ENCODE measurements at regions not wholly inside any gene's neighbourhood (a gene's known extent, or its start where the extent isn't known, plus 50 kb on each side); places are given as distances from the start of the nearest gene placed in this dataset.
"Not testable (repeated sequence)": the region's sequence is repeated elsewhere in the genome, so short reads cannot be mapped to it uniquely, and the experiment has no call there.

DNA sequence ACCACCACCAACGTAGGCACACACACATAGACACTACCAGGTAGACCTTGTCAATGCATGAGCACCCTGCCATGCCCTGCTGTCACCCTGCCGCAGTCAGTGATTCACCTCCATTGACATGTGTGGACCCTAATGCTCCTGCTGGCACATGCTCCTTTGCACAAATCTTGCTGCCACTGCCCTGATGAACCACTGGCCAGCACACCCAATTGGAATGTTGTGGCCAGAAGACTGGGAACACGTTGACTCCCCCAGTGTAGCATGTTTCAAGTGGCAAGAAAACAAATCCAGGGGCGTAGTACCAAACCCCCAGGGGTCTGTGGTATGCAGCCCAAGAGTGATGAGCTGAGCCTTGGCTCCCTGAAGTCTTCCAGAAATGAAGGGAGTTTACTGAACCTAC, 486.4 kb upstream of the KIF2B start:
- DNase-seq (ENCODE audit: low read depth, low spot score) = no peak

DNA sequence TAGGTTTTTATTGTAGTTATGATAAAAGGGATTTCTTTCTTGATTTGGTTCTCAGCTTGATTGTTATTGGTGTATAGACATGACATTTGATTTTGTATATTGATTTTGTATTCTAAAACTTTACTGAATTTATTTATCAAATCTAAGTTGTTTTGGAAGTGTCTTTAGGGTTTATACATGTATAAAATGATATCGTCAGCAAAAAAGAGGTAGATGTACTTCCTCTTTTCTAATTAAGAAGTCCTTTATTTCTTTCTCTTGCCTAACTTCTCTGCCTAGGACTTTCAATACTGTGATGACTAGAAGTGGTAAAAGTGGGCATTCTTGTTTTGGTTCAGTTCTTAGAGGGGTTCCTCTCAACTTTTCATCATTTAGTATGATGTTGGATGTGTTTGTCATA, 487.3 kb upstream of the KIF2B start:
- DNase-seq (ENCODE audit: low read depth, low spot score) = no peak

DNA sequence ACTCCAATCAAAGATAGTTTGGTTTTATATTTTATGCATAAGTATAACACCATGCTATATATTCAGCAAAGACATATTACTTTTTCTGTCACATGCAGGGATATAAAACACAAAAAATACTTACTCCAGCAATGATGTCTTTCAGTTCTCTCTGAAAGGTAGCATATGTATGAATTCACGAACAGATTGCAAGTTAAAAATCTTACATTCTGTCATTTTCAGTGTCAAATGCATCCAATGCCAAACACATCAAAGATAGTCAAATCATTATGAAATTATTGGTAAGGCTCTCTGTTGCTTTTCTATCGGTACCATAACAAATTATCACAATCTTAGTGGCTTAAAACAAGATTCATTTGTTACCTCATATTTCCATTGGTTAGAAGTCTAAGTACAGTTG, 492.0 kb upstream of the KIF2B start:
- DNase-seq (ENCODE audit: low read depth, low spot score) = no peak

DNA sequence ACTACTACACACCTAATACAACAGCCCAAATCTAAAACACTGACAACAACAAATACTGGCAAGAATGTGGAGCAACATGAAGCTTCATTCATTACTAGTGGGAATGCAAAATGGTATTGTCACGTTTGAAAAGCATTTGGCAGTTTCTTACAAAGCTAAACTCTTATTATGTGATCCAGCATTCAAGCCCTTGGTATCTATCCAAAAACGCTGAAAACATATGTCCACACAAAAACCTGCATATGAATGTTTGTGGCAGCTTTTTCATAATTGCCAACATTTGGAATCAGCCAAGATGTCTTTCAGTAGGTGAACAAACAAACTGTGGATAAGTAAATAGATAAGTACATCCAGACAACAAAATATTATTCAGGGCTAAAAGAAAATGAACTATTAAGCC, 501.1 kb upstream of the KIF2B start:
- DNase-seq (ENCODE audit: low read depth, low spot score) = no peak

DNA sequence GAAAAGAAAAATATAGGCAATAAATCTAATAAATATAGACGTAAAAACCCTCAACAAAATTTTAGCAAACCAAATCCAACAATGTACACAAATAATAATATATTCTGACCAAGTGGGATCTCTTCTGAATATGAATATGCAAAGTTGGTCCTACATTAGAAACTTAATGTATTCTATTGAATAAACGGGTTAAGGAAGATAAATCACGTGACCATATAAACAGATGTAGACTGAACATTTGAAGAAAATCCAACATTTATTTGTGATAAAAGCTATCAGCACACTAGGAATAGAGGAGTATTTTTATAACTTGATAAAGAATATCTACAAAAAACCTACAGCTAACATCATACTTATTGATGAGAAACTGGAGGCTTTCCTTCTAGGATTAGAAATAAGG, 502.8 kb upstream of the KIF2B start:
- DNase-seq (ENCODE audit: low read depth, low spot score) = no peak

DNA sequence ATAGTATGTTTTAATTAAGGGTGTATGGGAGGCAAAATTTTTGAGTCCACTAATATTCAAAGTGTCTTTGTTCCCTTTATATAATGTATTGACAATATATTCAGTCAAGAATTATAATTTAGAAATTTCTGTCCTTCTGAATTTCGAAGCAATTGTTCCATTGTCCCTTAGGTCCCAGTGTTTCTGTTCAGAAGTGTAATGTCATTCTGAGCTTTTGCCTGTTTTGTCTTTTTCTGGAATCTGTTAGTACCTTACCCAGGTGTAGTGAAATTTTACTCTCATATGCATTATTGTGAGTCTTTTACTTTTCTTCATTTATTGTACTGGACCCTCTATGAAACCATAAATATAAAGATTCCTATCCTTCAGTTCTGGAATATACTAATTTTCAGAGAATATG, 505.7 kb upstream of the KIF2B start:
- no peak for DNase-seq (ENCODE audit: low read depth, low spot score)

DNA sequence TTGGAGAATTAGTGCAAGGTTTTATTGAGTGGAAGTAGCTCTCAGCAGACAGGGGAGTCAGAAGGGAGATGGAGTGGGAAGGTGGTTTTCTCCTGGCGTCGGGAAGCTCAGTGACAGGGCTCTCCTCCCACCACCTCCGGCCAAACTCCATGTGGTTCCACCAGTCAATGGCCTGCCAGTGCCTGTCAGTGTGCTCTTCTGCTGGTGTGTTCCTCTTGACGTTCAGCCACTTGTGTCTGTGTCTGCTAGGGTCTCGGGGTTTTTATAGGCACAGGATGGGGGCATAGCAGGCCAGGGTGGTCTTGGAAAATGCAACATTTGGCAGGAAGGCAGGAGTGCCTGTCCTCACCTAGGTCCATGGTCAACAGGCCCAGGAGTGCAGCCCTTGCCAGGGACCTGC, 506.7 kb upstream of the KIF2B start:
- no peak for DNase-seq (ENCODE audit: low read depth, low spot score)

DNA sequence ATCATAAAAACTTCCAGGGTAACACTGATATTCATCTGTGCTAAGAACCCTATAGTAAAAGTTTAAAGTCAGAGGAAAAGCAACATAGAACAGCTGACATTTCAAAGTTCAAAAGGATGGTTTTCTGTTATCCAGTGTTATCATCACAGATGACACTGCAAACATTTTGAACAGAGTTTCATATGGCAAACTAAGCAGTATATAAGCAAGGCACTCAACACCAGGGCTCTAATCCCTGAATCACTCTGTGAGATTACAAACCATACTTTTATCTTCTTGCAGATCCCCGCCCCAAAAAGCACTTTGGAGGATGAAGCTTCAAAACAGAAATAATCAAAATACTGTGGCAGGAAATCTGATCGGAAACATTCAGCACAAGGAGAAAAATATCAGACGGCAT, 508.2 kb upstream of the KIF2B start:
- DNase-seq (ENCODE audit: low read depth, low spot score) = no peak

DNA sequence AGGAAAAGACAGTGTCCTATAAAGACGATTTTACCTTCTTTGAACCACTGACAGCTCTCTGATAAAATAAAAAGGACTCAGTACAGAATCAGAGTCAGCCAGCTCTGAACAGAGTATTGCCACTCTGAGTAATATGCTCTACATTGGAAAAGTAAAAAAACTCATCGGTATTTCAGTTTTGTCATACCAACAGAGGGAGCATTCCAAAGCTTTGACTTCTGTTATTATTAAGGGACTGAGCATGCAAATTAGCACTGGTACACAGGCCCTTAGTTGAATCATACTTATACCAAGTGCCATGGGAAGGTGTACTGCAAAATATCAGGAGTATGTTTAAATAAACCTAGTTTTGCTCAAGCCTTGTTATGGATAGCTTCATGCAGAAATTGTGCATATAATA, 509.0 kb upstream of the KIF2B start:
- DNase-seq (ENCODE audit: low read depth, low spot score) = no peak

DNA sequence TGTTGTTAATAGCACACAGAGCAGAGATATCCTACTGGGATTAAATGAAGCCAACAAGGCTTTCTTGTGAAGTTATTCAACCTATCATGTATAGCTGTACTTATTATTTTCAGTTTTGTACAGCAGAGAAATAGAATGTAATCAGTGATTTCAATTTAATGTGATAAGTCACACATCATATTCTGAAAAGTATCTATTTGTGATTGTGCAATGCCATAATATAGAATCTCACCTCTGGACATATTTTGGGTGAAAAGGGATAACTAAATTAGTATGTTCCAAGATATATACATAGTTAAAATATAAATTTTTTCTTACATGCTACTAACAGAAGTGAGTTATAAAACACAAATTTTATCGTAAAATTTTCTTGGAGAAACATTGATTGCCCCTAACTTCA, 544.3 kb upstream of the KIF2B start:
- no peak for DNase-seq (ENCODE audit: low read depth, low spot score)

DNA sequence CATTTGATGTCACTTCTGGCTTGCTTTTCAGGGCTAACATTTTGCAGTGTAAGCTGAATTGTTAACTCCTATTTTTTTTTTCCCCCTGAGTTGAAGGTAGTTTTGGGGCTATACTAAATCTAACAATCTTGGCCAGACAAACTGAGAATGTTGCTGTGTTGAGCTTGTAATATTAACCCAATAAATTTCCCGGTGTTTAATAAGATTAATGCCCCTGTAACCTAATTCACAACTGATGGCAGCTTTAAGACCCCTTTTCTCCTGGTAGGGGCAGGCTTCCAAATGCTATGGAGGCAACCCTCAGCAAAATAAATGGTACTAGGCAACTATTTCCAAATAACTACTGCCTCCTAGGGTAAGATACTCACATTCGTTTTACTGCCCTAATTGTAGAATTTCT, 549.6 kb upstream of the KIF2B start:
- DNase-seq (ENCODE audit: low read depth, low spot score) = no peak

DNA sequence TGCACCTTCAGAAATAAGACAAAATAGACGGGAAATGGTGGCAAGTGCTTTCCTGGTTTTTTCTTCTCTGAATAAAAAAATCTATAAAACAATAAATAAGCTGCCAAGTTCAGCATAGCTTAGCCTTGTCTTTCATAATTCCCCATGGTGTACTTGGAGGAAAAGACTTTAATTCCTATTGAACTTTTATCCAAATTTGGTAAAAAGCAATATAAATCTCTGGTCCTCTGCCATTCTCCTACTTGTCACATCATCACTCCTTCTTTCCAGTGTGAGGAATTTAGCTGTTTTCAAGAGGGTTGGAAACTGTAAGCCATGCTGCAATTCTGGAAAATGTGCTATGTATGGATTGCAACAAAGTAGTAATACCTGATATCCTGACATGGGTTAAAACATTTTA, 551.8 kb upstream of the KIF2B start:
- DNase-seq (ENCODE audit: low read depth, low spot score) = no peak

DNA sequence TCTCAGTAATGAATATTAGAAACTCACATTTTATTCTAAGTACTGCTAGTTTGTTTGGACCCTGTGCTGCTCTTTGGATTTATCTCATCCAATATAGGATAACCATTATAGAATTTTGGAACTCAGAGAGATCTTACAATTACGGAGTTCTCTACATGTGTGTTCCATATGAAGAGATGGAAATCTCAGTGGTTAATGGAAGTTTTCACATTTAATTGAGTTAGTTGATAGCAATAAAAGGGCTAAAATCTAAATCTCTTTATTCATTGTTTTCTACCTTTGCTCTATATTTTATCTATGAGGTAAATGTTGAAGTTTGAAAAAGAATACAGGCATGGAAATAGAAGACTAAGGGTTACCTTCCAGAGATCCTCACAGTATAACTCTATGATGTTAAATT, 558.0 kb upstream of the KIF2B start:
- DNase-seq (ENCODE audit: low read depth, low spot score) = no peak

DNA sequence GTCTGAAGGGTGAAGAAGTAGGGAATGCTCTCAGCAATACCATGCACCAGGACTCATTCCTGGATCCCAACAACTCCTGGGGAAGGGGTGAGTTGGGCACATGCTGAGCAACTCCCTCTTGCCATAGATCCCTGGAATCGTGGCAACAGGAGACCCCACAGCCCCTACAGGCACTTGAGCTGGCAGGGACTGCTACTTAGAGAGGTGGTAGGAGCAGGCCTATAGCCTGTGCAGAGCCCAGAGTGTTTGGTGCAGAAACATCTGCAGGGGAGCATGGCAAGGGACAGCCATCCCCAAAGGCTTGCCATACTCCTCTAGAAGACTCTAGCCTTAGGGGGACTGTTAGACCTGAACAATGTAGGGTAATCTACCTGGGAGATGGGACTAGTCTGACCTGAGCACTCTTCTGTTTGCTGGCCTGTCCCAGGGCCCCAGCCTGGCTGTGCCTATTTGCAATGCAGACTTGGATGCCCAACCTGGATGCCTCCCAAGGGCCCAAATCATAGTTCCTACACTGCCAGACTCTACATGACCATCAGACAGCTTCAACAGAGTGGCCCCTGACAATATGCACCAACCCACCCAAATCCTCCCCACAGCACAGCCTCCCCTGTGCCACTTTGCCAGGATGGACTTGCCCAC, 568.6 kb upstream of the KIF2B start:
- no peak for DNase-seq (ENCODE audit: low read depth, low spot score)

DNA sequence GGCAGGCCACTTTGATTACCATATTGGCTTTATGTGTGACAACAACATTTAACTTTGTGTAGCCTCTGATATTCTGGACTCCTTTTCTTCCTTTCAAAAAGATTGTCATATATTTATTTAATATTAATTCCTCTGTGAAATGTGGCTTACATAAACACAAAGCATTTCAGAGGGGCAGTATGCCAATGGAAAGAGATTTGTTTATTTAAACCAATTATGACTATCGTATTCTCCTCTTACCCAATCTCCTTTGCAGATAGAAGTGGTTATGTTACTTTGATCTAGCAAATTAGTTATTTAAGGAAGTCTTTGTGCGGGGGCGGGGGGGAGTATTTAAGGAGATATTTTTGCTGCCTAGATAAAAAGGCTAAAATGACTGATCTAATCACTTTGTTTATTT, 573.7 kb upstream of the KIF2B start:
- DNase-seq (ENCODE audit: low read depth, low spot score) = no peak

DNA sequence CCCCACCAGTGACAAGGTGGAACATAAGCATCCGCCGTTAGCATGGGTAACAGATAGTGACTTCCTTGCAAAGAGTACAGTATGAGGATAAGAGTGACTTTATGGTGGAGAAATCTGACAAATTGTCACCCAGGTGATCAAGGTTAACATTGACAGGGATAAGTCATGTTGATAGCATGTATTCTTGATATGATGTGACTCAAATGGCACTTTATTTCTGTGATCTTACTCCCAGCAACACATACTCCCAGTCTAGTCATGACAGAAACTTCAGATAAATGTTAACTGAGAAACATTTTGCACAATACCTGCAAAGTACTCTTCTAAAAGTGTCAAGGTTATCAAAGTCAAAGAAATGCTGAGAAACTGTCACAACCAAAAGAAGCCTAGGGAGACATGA, 588.6 kb upstream of the KIF2B start:
- DNase-seq (ENCODE audit: low read depth, low spot score) = no peak

DNA sequence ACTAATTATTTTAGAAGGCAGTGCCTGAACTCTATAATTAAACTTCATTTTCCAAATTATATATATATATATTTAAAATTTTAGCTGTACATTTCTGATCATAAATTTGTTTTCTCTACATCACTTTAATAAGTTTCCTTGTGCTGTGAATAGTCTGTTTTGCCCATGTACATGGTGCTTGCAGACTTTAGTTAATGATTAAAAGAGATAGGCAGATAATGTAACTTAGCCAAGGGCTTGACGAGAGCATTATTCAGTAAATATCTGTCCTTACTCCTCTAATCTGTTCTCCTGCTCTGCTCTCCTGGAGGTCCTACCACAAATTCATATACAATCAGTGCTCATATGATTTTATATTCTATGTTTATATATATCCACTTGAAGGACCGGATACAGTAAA, 595.2 kb upstream of the KIF2B start:
- DNase-seq (ENCODE audit: low read depth, low spot score) = no peak

DNA sequence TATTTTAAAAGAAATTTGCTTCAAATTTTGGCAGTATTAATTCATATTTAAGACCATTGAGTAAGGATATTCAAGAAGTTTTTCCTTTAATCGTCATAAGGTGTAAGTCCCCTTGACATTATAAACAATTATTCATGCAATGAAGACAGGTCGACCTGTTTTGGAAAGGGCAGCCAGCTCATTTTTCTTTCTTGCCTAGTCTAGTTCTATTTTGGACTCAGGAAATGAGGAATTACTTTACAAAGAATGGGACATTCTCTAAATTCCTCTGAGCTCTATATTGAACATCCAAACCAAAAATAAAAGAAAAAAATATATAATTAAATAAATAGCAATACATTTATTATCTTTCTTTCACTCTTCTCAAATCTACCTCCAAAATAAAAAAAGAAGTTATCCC, 595.6 kb upstream of the KIF2B start:
- DNase-seq (ENCODE audit: low read depth, low spot score) = no peak

DNA sequence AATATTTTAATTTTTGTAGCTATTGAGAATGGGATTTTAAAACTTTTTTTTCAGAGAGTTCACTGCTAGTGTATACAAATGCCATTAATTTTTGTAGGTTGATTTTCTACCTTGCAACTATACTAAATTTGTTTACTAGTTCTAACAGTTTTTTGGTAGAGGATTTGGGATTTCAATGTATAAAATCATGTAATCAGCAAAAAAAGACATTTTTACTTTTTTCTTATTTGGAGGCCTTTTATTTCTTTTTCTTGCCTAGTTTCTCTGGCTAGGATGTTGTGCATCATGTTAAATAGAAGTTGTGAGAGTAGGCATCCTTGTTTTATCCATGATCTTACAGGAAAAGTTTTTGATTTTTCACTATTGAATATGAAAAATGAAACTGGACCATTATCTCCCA, 602.9 kb upstream of the KIF2B start:
- DNase-seq (ENCODE audit: low read depth, low spot score) = no peak

DNA sequence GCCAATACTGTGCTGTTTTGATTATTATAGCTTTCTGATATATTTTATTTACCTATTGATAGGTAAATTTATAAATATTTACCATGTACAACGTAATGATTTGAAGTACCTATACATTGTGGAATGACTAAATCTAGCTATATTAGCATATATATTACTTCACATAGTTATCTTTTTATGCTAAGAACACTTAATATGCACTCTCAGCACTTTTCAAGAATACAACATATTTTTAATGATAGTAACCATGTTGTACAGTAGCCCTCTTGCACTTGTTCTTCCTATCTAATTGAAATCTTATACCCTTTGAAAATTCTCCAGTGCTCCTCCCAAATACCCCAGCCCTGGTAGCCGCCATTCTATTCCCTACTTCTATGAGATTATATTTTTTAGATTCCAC, 604.0 kb upstream of the KIF2B start:
- DNase-seq (ENCODE audit: low read depth, low spot score) = no peak

DNA sequence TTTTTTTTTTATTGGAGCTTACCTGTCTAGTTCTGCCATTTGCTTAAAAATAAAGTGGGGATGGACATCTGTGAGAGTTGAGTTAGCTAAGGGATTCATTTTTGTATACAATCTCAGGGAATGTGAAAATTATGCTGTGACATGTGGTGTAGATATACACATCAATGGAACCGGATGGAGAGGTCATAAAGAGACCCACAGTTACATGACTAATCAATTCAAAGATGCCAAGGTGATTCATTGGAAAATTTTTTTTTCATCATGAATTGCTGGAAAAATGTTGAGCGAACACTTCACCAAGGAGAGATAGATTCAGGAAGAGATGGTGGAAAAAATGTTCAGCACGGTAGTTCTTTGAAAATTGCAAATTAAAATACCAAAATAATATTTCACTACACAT, 605.4 kb upstream of the KIF2B start:
- no peak for DNase-seq (ENCODE audit: low read depth, low spot score)

DNA sequence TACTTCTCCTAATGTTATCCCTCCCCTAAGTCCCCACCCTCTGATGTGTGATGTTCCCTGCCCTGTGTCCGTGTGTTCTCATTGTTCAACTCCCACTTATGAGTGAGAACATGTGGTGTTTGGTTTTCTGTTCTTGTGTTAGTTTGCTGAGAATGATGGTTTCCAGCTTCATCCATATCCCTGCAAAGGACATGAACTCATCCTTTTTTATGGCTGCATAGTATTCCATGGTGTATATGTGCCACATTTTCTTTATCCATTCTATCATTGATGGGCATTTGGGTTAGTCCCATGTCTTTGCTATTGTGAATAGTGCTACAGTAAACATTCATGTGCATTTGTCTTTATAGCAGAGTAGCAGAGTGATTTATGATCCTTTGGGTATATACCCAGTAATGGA, 613.8 kb upstream of the KIF2B start:
- not testable (repeated sequence) for DNase-seq (ENCODE audit: low read depth, low spot score)

DNA sequence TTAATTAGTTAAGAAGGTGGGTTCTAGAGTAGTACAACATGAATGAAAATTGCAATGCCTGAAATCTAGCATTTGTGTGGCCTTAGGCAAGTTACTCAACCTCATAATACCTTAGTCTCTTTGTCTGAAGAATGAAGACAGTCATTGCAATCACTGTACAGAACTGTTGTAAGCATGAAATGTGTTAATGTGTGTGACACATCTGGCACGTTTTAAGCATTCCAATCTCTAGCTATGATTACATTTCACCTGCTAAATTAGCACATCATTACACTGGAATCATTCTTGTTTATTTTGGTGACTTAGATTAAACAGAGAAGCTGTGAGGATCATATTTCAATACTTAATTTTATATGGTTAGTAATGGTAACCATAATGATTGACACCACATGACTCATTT, 629.7 kb upstream of the KIF2B start:
- DNase-seq (ENCODE audit: low read depth, low spot score) = no peak

DNA sequence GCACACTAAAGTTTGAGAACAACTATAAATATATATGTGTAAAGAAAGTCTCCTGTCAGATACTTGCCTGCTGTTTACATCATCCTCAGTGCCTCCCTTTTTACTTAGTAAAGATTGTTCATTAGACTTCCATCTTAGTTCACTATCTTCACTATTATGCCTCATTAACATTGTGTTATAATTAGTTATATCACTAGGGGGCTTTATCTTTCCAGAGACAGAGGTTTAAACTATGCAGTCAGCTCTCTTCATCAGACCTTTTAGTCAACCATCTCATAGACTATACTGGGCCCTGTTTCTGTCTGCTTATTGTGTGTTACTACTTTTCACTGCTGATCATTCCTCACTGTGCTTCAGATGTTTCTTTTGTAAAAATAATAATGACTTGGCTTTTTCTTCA, 630.8 kb upstream of the KIF2B start:
- DNase-seq (ENCODE audit: low read depth, low spot score) = no peak

DNA sequence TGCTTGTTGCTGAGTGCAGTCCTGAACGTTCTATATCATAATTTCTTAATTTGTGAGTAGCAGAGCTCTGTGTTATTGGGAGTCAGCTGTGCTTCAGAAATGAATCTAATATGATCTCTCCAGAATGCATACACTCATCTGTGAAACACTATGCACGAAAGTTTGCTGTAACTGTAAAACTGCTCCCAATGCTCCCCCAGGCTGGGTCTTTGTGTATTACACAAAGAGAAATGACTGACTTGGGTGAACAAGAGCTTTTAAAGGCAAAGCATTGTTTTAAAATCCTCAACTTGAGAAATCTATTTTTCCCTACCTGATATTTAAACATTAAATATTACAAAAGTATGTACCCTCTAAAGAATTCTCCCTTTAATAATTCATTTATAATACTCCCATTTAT, 636.7 kb upstream of the KIF2B start:
- DNase-seq (ENCODE audit: low read depth, low spot score) = no peak

Data from smooth muscle cell of the brain vasculature (primary cell).